ENCODE measurements at regions not wholly inside any gene's neighbourhood (a gene's known extent, or its start where the extent isn't known, plus 50 kb on each side); places are given as distances from the start of the nearest gene placed in this dataset.

DNA sequence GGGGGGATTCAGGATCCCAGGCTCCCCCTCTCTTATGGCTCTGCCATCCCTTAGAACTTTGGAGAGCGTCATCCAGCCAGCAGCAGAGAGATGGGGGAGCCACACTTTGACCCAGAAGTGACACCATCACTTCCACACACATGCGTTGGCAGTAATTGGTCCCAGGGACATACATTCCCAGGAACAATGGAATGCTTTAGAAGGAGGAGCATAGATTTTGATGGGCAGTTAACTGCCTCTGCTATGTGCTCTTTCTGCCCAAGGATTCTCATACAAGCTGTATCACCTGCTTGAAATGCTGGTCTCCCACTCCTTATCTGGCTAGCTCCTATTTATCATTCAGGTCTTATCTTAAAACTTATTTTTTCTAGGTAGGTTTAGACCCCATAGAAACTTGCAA, 109.0 kb upstream of the RPH3A start:
- TF ChIP-seq, protein P1, sequence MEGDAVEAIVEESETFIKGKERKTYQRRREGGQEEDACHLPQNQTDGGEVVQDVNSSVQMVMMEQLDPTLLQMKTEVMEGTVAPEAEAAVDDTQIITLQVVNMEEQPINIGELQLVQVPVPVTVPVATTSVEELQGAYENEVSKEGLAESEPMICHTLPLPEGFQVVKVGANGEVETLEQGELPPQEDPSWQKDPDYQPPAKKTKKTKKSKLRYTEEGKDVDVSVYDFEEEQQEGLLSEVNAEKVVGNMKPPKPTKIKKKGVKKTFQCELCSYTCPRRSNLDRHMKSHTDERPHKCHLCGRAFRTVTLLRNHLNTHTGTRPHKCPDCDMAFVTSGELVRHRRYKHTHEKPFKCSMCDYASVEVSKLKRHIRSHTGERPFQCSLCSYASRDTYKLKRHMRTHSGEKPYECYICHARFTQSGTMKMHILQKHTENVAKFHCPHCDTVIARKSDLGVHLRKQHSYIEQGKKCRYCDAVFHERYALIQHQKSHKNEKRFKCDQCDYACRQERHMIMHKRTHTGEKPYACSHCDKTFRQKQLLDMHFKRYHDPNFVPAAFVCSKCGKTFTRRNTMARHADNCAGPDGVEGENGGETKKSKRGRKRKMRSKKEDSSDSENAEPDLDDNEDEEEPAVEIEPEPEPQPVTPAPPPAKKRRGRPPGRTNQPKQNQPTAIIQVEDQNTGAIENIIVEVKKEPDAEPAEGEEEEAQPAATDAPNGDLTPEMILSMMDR (IDR thresholded peaks at IDR 0.05): no peak
- no peak for TF ChIP-seq POLR2A (IDR thresholded peaks at IDR 0.05)
